Cardiac muscle cell (in vitro differentiated cells and primary cell): ENCODE measurements at regions not wholly inside any gene's neighbourhood (a gene's known extent, or its start where the extent isn't known, plus 50 kb on each side); places are given as distances from the start of the nearest gene placed in this dataset.

Experiments
- DNase-seq, 2 donors: peaks; one replicate each; pipeline versions ENCODE4 v3.0.0 to v3.0.0-alpha.2; 2010 to 2017; ENCODE audit warnings: low read depth in 1 of 2, low spot score in 1 of 2
- H3K27ac ChIP-seq: fragments of 200-600 bp; sonication (generic); 2 replicates; pipeline ENCODE4 v1.5.1; 2016
- H3K27me3 ChIP-seq: fragments of 200-600 bp; sonication (generic); 2 replicates; pipeline ENCODE4 v1.6.0; 2016; ENCODE audit warnings: control low read depth
- H3K36me3 ChIP-seq: fragments of 200-600 bp; sonication (generic); 2 replicates; pipeline ENCODE4 v1.5.1; 2016; ENCODE audit warnings: control low read depth
- H3K4me1 ChIP-seq: fragments of 200-600 bp; sonication (generic); 2 replicates; pipeline ENCODE4 v1.8.1; 2017; ENCODE audit warnings: low read depth, mild to moderate bottlenecking, mixed run types
- H3K4me3 ChIP-seq: fragments of 200-600 bp; sonication (generic); 2 replicates; pipeline ENCODE4 v1.5.1; 2016; ENCODE audit warnings: mild to moderate bottlenecking
- H3K9me3 ChIP-seq: fragments of 200-600 bp; sonication (generic); 2 replicates; pipeline ENCODE4 v1.5.1; 2017; ENCODE audit warnings: low read depth, mild to moderate bottlenecking, control low read depth
- CTCF ChIP-seq: IDR thresholded peaks from 2 replicates; pipeline ENCODE4 v1.5.1; 2012; ENCODE audit warnings: low read depth, mild to moderate bottlenecking, low read length

DNA sequence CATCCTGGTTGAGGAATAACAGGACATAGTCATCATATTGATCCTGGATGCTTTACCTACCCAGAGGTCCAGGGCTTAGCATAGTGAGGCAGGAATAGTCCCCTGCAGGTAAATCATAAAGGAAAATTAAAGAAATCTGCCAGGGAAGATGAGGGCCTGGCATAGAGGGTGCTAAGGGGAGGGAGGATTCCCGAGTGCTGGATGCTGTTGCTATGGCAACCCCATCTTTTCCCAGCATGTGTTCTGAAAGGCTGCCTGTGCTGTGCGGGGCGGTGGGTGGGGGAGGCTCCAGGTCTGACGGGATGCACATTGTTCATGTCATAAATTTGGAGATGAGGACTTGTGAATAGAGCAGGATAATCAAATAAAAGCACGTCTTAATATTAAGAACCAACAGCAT is 212.6 kb upstream of the PCSK2 start:
- Histone ChIP-seq H3K36me3 (no peaks in the 10 kb centered on the region), H3K27me3 (no peaks in the 10 kb centered on the region), H3K9me3 (no peaks in the 10 kb centered on the region), H3K4me3 (no peak overlapping the region), H3K27ac (no peak overlapping the region), H3K4me1 (no peaks in the 10 kb centered on the region)
- DNase-seq, result no peak
- TF ChIP-seq CTCF, result no peak

DNA sequence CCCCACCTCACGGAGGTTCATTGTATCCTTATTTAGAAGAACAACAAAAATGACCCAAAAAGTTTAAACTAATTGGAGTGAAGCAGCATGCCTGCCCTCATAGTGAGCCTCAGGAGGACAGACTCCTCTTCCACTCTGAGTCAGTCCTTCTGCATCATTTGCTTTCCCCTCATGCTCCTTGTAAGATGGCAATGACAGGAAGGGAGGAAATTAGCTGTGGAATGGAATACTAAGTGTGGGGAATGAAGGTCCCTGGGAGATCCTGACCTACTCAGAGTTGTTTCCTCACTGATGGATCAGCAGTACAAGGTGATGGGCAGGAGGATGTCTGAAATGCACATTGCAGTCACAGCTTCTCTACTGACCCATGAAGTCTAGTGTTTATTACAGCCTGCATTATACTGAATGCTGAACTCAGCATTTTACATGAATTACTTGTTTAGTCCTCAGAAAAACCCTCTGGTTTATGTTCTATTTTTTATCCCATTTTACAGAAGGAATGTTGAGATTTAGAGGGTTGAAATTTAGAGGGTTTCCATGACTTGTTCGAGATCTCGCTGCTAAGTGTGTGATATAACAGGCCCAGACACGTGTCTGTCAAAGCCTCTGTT is 212.0 kb upstream of the PCSK2 start:
- Histone ChIP-seq H3K27ac (no peak overlapping the region), H3K27me3 (no peaks in the 10 kb centered on the region), H3K36me3 (no peaks in the 10 kb centered on the region), H3K4me1 (no peaks in the 10 kb centered on the region), H3K4me3 (no peak overlapping the region), H3K9me3 (no peaks in the 10 kb centered on the region)
- no peak for TF ChIP-seq CTCF
- no peak for DNase-seq

DNA sequence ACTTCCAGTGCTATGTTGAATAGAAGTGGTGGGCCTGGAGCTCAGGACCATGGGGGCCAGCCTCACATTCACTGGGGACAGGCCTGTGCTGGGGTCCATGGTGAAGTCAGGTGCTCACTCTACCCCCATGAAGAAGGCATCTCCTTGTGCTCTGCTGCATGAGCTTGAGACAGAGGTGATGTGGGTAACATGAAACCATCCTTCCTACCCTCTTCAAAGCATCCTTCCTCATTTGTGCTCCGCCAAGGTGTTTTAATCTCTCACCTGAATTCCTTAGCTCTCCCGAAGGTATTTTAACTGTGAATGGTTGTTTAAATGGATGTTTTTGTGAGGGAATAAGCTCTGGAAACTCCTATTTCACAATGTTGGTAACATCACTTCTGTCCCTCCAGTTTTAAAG is 209.6 kb upstream of the PCSK2 start:
- Histone ChIP-seq H3K36me3 (no peaks in the 10 kb centered on the region), H3K4me3 (no peak overlapping the region), H3K27ac (no peak overlapping the region), H3K27me3 (no peaks in the 10 kb centered on the region), H3K9me3 (no peaks in the 10 kb centered on the region), H3K4me1 (no peaks in the 10 kb centered on the region)
- TF ChIP-seq CTCF, result no peak
- DNase-seq, result no peak

DNA sequence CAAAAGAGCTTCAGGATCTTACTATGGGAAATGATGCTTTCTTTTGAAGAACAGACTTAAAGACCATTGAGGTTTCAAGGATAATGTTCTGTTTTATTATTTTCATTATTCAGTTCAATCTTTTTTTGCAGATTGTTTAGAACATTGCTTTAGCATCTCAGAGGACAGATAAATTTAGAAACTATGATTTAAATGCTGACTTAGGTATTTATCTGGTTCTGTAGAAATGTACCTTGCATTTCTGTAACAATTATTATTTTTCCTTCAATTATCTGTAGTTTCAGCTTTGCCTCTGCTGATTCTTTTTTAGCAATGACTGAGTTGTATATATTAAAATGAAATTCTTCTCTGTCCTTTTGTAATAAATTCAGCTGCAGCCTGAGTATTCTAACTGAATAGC is 205.4 kb upstream of the PCSK2 start:
- Histone ChIP-seq H3K4me3 (no peak overlapping the region), H3K27ac (no peak overlapping the region)

DNA sequence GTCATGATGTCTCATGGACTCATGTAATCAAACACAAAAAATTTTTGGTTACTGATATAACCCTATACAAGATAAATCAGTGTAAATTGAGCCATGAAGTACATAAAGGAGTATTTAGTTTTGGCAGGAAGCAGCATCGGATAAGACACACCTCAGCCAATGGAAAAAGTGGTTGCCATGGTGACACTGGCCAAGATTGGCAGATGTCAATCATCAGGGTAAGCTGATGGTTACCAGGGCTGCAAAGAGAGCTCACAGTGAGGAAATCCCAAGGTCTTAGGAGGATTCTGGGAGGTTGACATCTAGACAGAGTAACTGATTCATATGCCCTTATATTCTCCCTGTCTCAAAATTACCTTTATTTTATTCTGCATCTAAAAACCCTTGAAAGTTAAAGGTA is 203.8 kb upstream of the PCSK2 start:
- Histone ChIP-seq H3K9me3 (no peaks in the 10 kb centered on the region), H3K36me3 (no peaks in the 10 kb centered on the region), H3K4me1 (peaks cover 8% of the 10 kb centered on the region), H3K27me3 (no peaks in the 10 kb centered on the region), H3K27ac (no peak overlapping the region), H3K4me3 (no peak overlapping the region)
- DNase-seq, result no peak
- no peak for TF ChIP-seq CTCF

More for the DNA sequence above, 205.4 kb upstream of the PCSK2 start:
- H3K27me3 ChIP-seq, result no peaks in the 10 kb centered on the region
- H3K36me3 ChIP-seq, result no peaks in the 10 kb centered on the region
- H3K9me3 ChIP-seq, result no peaks in the 10 kb centered on the region
- DNase-seq, result no peak
- no peak for TF ChIP-seq CTCF
- peaks cover 8% of the 10 kb centered on the region for H3K4me1 ChIP-seq

- TF ChIP-seq CTCF, result no peak
- no peaks in the 10 kb centered on the region for H3K9me3 ChIP-seq
- peak in 1 of 2 donors; percentile 39 for DNase-seq
- H3K4me1 ChIP-seq, result peaks cover 8% of the 10 kb centered on the region
- no peaks in the 10 kb centered on the region for H3K27me3 ChIP-seq
- no peak overlapping the region for H3K4me3 ChIP-seq
- no peaks in the 10 kb centered on the region for H3K36me3 ChIP-seq
- no peak overlapping the region for H3K27ac ChIP-seq
Measured at GRCh38 chr20:17023806-17024205, 203.0 kb upstream of the PCSK2 start.
